MCF 10A (cell line): ENCODE measurements at regions not wholly inside any gene's neighbourhood (a gene's known extent, or its start where the extent isn't known, plus 50 kb on each side); places are given as distances from the start of the nearest gene placed in this dataset.

Experiments
- BruUV-seq: library from RNA; stranded (reverse); fragments of 400-500 nt; replicated peaks from 2 replicates; lab custom pipeline; 2021; lab: Mats Ljungman, UMichigan
- CTCF ChIA-PET: fragments of 300-600 bp; sonication (Branson Sonifier 250); formaldehyde crosslinking; extraction: SDS; loops from one replicate; lab custom pipeline; 2021; ENCODE audit warnings: antibody characterized with exemption, inconsistent platforms; lab: Yijun Ruan, JAX
- POLR2A ChIA-PET: fragments of 300-600, 350-650 bp; sonication (Branson Sonifier 250); formaldehyde crosslinking; extraction: SDS; loops from one replicate; lab custom pipeline; 2020; ENCODE audit warnings: antibody characterized with exemption, inconsistent platforms; lab: Yijun Ruan, JAX
- DNase-seq: peaks from one replicate; pipeline ENCODE4 v3.0.0-alpha.2; 2018; ENCODE audit not compliant: unreplicated experiment
- H3K27ac Mint-ChIP-seq: one replicate; pipeline ENCODE4 v1.8.0; 2022; ENCODE audit warnings: mild to moderate bottlenecking, low read depth, mixed read lengths; ENCODE audit not compliant: unreplicated experiment
- H3K27me3 Mint-ChIP-seq: one replicate; pipeline ENCODE4 v1.8.0; 2022; ENCODE audit warnings: mixed read lengths; ENCODE audit not compliant: insufficient read depth, unreplicated experiment
- H3K36me3 Mint-ChIP-seq: one replicate; pipeline ENCODE4 v1.8.0; 2022; ENCODE audit warnings: mild to moderate bottlenecking, moderate library complexity, mixed read lengths; ENCODE audit not compliant: insufficient read depth, unreplicated experiment
- H3K4me1 Mint-ChIP-seq: one replicate; pipeline ENCODE4 v1.8.0; 2022; ENCODE audit warnings: mixed read lengths; ENCODE audit not compliant: insufficient read depth, unreplicated experiment
- H3K4me3 Mint-ChIP-seq: one replicate; pipeline ENCODE4 v1.8.0; 2022; ENCODE audit warnings: mild to moderate bottlenecking, moderate library complexity, mixed read lengths; ENCODE audit not compliant: unreplicated experiment
- H3K9me3 Mint-ChIP-seq: one replicate; pipeline ENCODE4 v1.8.0; 2022; ENCODE audit warnings: mixed read lengths; ENCODE audit not compliant: unreplicated experiment
- CTCF ChIP-seq: fragments of 200-600 bp; IDR thresholded peaks from one replicate; pipeline ENCODE4 v1.8.0; 2022; ENCODE audit warnings: antibody characterized with exemption, mild to moderate bottlenecking; ENCODE audit not compliant: unreplicated experiment
- intact Hi-C: fragments of 100-400 bp; cut with micrococcal nuclease; formaldehyde crosslinking; loops from 2 replicates; pipeline ENCODE4 v1.14.1; 2022

- Mint-ChIP-seq H3K36me3 (no peaks in the 10 kb centered on the region), H3K9me3 (peaks cover 7% of the 10 kb centered on the region), H3K27me3 (no peaks in the 10 kb centered on the region), H3K4me1 (peaks cover 28% of the 10 kb centered on the region), H3K27ac (peak overlapping the region; percentile 83), H3K4me3 (no peak overlapping the region)
- ChIA-PET CTCF (interaction anchor here (0.6 to 4.7 kb wide), 4 partner anchors 32 to 886 kb away, joined by 3 to 34 read pairs (median 14); partner anchors contain the start of gene MAP2), POLR2A (interaction anchor here (0.9 to 3.3 kb wide), 3 partner anchors 16 to 25 kb away, joined by 4 to 17 read pairs (median 14); no protein-coding TSS in a partner anchor)
- no TSS peak for BruUV-seq
- intact Hi-C loops = no loop called here
- peak; percentile 33 for DNase-seq
- TF ChIP-seq CTCF = no peak
Measured at GRCh38 chr2:209367075-209367747, 56.6 kb upstream of the MAP2 start.

- CTCF ChIA-PET = interaction anchor here (0.6 to 4.7 kb wide), 10 partner anchors 8 to 583 kb away, joined by 3 to 34 read pairs (median 3); partner anchors contain the start of gene MAP2
- Mint-ChIP-seq H3K4me3 (no peak overlapping the region), H3K36me3 (peaks cover 6% of the 10 kb centered on the region), H3K9me3 (peaks cover 15% of the 10 kb centered on the region), H3K27me3 (no peaks in the 10 kb centered on the region), H3K4me1 (peaks cover 28% of the 10 kb centered on the region), H3K27ac (peak overlapping the region; percentile 85)
- no TSS peak for BruUV-seq
- intact Hi-C loops = no loop called here
- POLR2A ChIA-PET = interaction anchor here (0.9 to 3.3 kb wide), 8 partner anchors 10 to 127 kb away, joined by 3 to 17 read pairs (median 6); no protein-coding TSS in a partner anchor
- TF ChIP-seq CTCF = no peak
- no peak for DNase-seq
Measured at GRCh38 chr2:209368406-209368805, 55.4 kb upstream of the MAP2 start.

- no peak for TF ChIP-seq CTCF
- intact Hi-C loops = no loop called here
- peak overlapping the region; percentile 48 for H3K4me3 Mint-ChIP-seq
- H3K27me3 Mint-ChIP-seq = no peaks in the 10 kb centered on the region
- H3K27ac Mint-ChIP-seq = peak overlapping the region; percentile 85
- peaks cover 28% of the 10 kb centered on the region for H3K4me1 Mint-ChIP-seq
- DNase-seq = peak; percentile 97
- CTCF ChIA-PET = interaction anchor here (0.6 to 4.7 kb wide), 8 partner anchors 8 to 583 kb away, joined by 3 to 34 read pairs (median 4); partner anchors contain the start of gene MAP2
- H3K36me3 Mint-ChIP-seq = peaks cover 7% of the 10 kb centered on the region
- BruUV-seq = no TSS peak
- POLR2A ChIA-PET = interaction anchor here (0.9 to 3.3 kb wide), 9 partner anchors 10 to 127 kb away, joined by 3 to 17 read pairs (median 6); no protein-coding TSS in a partner anchor
- H3K9me3 Mint-ChIP-seq = peaks cover 15% of the 10 kb centered on the region
Measured at GRCh38 chr2:209368914-209369313, 54.9 kb upstream of the MAP2 start.

- H3K9me3 Mint-ChIP-seq = peaks cover 15% of the 10 kb centered on the region
- ChIA-PET CTCF (interaction anchor here (0.8 to 4.7 kb wide), 4 partner anchors 10 to 903 kb away, joined by 3 to 34 read pairs (median 14); partner anchors contain the start of gene MAP2), POLR2A (interaction anchor here (1.1 to 3.3 kb wide), 6 partner anchors 9 to 64 kb away, joined by 3 to 17 read pairs (median 9); no protein-coding TSS in a partner anchor)
- H3K27ac Mint-ChIP-seq = peak overlapping the region; percentile 85
- peak overlapping the region; percentile 48 for H3K4me3 Mint-ChIP-seq
- peaks cover 28% of the 10 kb centered on the region for H3K4me1 Mint-ChIP-seq
- TF ChIP-seq CTCF = no peak
- intact Hi-C loops = no loop called here
- no peaks in the 10 kb centered on the region for H3K27me3 Mint-ChIP-seq
- H3K36me3 Mint-ChIP-seq = peaks cover 7% of the 10 kb centered on the region
- DNase-seq = no peak
- no TSS peak for BruUV-seq
Measured at GRCh38 chr2:209369656-209370055, 54.2 kb upstream of the MAP2 start.
